Testis (tissue), 2 donors: ENCODE measurements at regions not wholly inside any gene's neighbourhood (a gene's known extent, or its start where the extent isn't known, plus 50 kb on each side); places are given as distances from the start of the nearest gene placed in this dataset.

Experiments used
- CTCF ChIP-seq, 3 experiments: fragments of 450-650 bp in 2 of 3; fragments of 200-600 bp in 1 of 3; sonication (generic) in 1 of 3; IDR thresholded peaks; one replicate each; pipeline ENCODE4 v1.5.1; 2016 to 2019; ENCODE audit warnings: antibody characterized with exemption in 3 of 3, mild to moderate bottlenecking in 2 of 3, moderate library complexity in 1 of 3
- POLR2A ChIP-seq: fragments of 450-650 bp; IDR thresholded peaks from one replicate; pipeline ENCODE4 v1.6.1; 2017; ENCODE audit warnings: antibody characterized with exemption, mild to moderate bottlenecking, moderate library complexity

DNA sequence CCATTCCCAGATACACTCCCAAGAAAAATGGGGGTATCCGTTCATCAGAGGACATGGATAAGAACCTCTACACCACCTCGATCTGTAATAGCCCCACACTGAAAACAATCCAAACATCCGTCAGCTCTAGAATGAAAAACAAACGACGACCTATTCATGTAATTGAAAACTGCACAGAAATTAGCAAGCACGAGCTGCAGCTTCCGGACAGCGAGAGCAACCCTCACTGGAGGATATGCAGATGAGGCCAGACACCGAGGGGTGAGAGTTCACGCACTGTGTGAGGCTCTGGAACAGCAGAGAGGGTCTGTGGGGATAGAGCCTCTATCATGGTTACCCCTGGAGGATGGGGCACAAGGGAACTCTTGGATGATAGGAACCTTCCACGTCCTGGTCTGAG is 143.9 kb upstream of the NCOR2 start:
- TF ChIP-seq CTCF (IDR thresholded peaks at IDR 0.05) (no peak), POLR2A (no peak)
